ENCODE measurements at regions not wholly inside any gene's neighbourhood (a gene's known extent, or its start where the extent isn't known, plus 50 kb on each side); places are given as distances from the start of the nearest gene placed in this dataset.
"Not testable (repeated sequence)": the region's sequence is repeated elsewhere in the genome, so short reads cannot be mapped to it uniquely, and the experiment has no call there.

- Histone ChIP-seq H3K36me3 (ENCODE audit: control insufficient read depth, insufficient read depth, low read length) (no peaks in the 10 kb centered on the region), H3K4me3 (ENCODE audit: low read depth, low read length) (no peak overlapping the region), H3K27me3 (ENCODE audit: control insufficient read depth, insufficient read depth, low read length) (no peaks in the 10 kb centered on the region)
- TF ChIP-seq CTCF (IDR thresholded peaks at IDR 0.05; ENCODE audit: insufficient read depth, low read length, severe bottlenecking): no peak
- DNase-seq (ENCODE audit: low read depth) (no peak), FAIRE-seq (no peak)
Observed at GRCh38 chr2:184308706-184309105, 289.6 kb upstream of the ZNF804A start.

GRCh38 chr2:184312970-184313369, 285.4 kb upstream of the ZNF804A start:
- Histone ChIP-seq H3K4me3 (ENCODE audit: low read depth, low read length) (no peak overlapping the region), H3K27me3 (ENCODE audit: control insufficient read depth, insufficient read depth, low read length) (no peaks in the 10 kb centered on the region), H3K36me3 (ENCODE audit: control insufficient read depth, insufficient read depth, low read length) (no peaks in the 10 kb centered on the region)
- DNase-seq (ENCODE audit: low read depth): no peak
- no peak for FAIRE-seq
- no peak for TF ChIP-seq CTCF (IDR thresholded peaks at IDR 0.05; ENCODE audit: insufficient read depth, low read length, severe bottlenecking)

- H3K36me3 ChIP-seq (ENCODE audit: control insufficient read depth, insufficient read depth, low read length): no peaks in the 10 kb centered on the region
- no peak for TF ChIP-seq CTCF (IDR thresholded peaks at IDR 0.05; ENCODE audit: insufficient read depth, low read length, severe bottlenecking)
- H3K27me3 ChIP-seq (ENCODE audit: control insufficient read depth, insufficient read depth, low read length): no peaks in the 10 kb centered on the region
- no peak overlapping the region for H3K4me3 ChIP-seq (ENCODE audit: low read depth, low read length)
- FAIRE-seq: no peak
- no peak for DNase-seq (ENCODE audit: low read depth)
Observed at GRCh38 chr2:184314829-184315228, 283.5 kb upstream of the ZNF804A start.

GRCh38 chr2:184316921-184317320, 281.4 kb upstream of the ZNF804A start:
- TF ChIP-seq CTCF (IDR thresholded peaks at IDR 0.05; ENCODE audit: insufficient read depth, low read length, severe bottlenecking): no peak
- Histone ChIP-seq H3K4me3 (ENCODE audit: low read depth, low read length) (no peak overlapping the region), H3K36me3 (ENCODE audit: control insufficient read depth, insufficient read depth, low read length) (no peaks in the 10 kb centered on the region), H3K27me3 (ENCODE audit: control insufficient read depth, insufficient read depth, low read length) (no peaks in the 10 kb centered on the region)
- no peak for FAIRE-seq
- DNase-seq (ENCODE audit: low read depth): no peak

- H3K36me3 ChIP-seq (ENCODE audit: control insufficient read depth, insufficient read depth, low read length): no peaks in the 10 kb centered on the region
- TF ChIP-seq CTCF (IDR thresholded peaks at IDR 0.05; ENCODE audit: insufficient read depth, low read length, severe bottlenecking): no peak
- H3K27me3 ChIP-seq (ENCODE audit: control insufficient read depth, insufficient read depth, low read length): no peaks in the 10 kb centered on the region
- no peak for FAIRE-seq
- no peak for DNase-seq (ENCODE audit: low read depth)
- no peak overlapping the region for H3K4me3 ChIP-seq (ENCODE audit: low read depth, low read length)
Observed at GRCh38 chr2:184322615-184323014, 275.7 kb upstream of the ZNF804A start.

GRCh38 chr2:184326066-184326465, 272.3 kb upstream of the ZNF804A start:
- no peaks in the 10 kb centered on the region for H3K27me3 ChIP-seq (ENCODE audit: control insufficient read depth, insufficient read depth, low read length)
- TF ChIP-seq CTCF (IDR thresholded peaks at IDR 0.05; ENCODE audit: insufficient read depth, low read length, severe bottlenecking): no peak
- DNase-seq (ENCODE audit: low read depth) (no peak), FAIRE-seq (no peak)
- no peak overlapping the region for H3K4me3 ChIP-seq (ENCODE audit: low read depth, low read length)
- H3K36me3 ChIP-seq (ENCODE audit: control insufficient read depth, insufficient read depth, low read length): no peaks in the 10 kb centered on the region

GRCh38 chr2:184327805-184328204, 270.5 kb upstream of the ZNF804A start:
- not testable (repeated sequence) for DNase-seq (ENCODE audit: low read depth); FAIRE-seq; H3K27me3 ChIP-seq (ENCODE audit: control insufficient read depth, insufficient read depth, low read length); H3K4me3 ChIP-seq (ENCODE audit: low read depth, low read length); H3K36me3 ChIP-seq (ENCODE audit: control insufficient read depth, insufficient read depth, low read length)

- not testable (repeated sequence) for H3K4me3 ChIP-seq (ENCODE audit: low read depth, low read length); H3K36me3 ChIP-seq (ENCODE audit: control insufficient read depth, insufficient read depth, low read length); H3K27me3 ChIP-seq (ENCODE audit: control insufficient read depth, insufficient read depth, low read length); DNase-seq (ENCODE audit: low read depth); FAIRE-seq
Observed at GRCh38 chr2:184330561-184330960, 267.8 kb upstream of the ZNF804A start.

All from bronchial epithelial cell (primary cell).